ENCODE measurements at regions not wholly inside any gene's neighbourhood (a gene's known extent, or its start where the extent isn't known, plus 50 kb on each side); places are given as distances from the start of the nearest gene placed in this dataset.

DNA sequence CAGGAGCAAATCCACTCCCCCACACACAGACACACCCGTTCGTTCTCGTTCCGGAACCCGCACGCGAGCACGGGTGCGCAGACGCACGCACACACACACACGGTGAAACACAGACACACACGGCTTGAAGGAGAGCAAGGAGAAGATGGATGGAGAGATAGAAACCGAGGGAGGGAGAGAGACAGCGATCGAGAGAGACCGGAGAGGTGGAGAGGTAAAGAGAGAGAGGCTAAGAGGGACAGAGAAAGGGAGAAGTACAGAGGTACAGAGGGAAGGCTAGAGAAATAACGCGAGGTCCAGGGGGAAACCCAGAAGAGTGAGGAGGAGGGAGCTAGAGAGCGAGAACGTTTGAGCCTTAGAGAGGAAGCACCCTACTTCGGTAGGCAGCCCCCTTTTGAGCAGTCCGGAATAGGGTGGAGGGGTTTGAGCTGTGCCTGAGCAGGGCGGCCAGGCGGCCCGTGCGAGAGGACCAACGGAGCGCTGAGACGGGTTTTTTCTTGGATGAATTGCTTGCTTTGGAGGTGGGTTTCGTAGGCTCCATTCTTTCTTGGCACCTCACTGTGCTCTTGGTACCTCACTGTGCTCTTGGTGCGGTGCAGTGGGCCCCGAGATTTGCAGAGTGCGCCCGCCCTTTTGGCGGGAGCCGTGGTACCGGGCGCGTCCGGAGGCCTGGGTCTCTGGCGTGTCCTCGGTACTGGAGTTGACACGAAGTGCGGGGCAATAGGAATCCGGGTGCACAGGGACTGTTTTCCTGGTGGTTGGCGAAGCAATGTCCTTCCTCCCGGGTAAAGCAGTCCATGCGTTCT, 88.4 kb upstream of the RHOU start:
- H3K4me3 ChIP-seq (ENCODE audit: control insufficient read depth in 1 of 2, extremely low read depth in 1 of 2, low read length in 1 of 2): peak overlapping the region; percentile 57 to 90
- Mint-ChIP-seq H3K27ac (peak overlapping the region; percentile 11 to 32), H3K4me3 (peak overlapping the region; percentile 85 to 97 (median 91)), H3K4me1 (peaks cover 25 to 31% (median 30%) of the 10 kb centered on the region in 3 donors), H3K27me3 (peaks cover 32 to 52% of the 10 kb centered on the region in 2 donors), H3K9me3 (no peaks in the 10 kb centered on the region), H3K36me3 (no peaks in the 10 kb centered on the region)
- peaks cover 18 to 28% of the 10 kb centered on the region in 2 experiments for H3K4me1 ChIP-seq (ENCODE audit: control insufficient read depth in 1 of 2, extremely low read depth in 1 of 2, insufficient read depth in 2 of 2, low read length in 2 of 2)
- ChIA-PET POLR2A (no interaction called here), CTCF (interaction anchor here in 1 of 2 donors (0.5 kb wide), 1 partner anchor 724 kb away, joined by 4 read pairs; no protein-coding TSS in a partner anchor)
- 1% methylated on average over 37 of the region's 49 CpGs for WGBS (ENCODE audit: insufficient coverage)
- no peaks in the 10 kb centered on the region for H3K9me3 ChIP-seq
- ATAC-seq (replicated peaks in 1 of 4) (peak; percentile 58 to 81 (median 76)), DNase-seq (peak in 25 of 35 experiments; percentile 9 to 67 (median 29))
- H3K27me3 ChIP-seq (replicated peaks in 1 of 2; ENCODE audit: control insufficient read depth in 2 of 2, extremely low read depth in 1 of 2, insufficient read depth in 2 of 2, low read length in 1 of 2): peaks cover 27 to 42% of the 10 kb centered on the region in 2 experiments
- no peaks in the 10 kb centered on the region for H3K36me3 ChIP-seq (ENCODE audit: control insufficient read depth in 2 of 2, extremely low read depth in 1 of 2, insufficient read depth in 1 of 2, low read length in 1 of 2)
- no peak overlapping the region for H3K27ac ChIP-seq (ENCODE audit: low read length)

DNA sequence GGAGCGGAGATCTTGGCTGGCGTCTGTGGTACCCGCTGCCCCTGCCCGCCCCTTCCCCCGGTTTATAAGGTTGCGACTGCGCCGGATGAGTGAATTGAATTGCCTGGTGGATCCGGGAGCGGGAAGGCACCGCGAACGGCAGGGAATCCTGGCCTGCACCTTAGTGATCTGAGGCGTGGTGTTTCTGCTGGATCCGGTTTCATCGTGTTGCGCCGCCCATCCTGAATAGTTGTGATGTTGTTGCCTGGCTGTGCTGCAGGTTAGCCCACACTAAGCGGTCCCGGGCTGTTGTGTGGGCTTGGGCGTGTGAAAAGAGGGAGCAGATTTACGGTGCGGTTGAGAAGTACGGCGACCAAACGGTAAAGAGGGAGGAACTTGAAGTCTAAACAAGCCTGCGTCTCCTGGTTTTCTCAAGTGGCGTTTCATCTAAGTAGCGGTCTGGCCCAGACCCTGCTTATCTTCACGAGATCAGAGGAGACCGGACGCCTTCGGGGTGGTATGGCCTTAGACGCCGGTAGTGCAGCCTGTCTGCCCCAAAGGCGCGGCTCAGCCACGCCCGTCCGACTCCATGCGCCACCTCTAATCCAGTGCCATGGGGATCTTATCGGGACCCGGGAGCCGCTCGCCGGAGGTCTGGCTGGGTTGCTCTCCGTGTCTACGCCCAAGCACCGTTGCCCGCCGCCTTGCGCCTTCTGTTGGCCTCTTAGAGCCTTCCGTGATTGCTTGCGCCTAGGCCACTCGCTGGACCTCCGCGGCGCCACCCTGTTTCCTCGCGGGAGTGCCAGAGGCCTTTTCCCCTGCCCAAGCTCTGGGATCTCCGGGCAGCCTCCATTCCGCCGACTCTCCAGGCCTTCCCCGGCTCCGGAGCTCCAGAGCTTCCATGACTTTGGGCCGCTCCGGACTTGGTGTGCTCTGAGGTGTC, 87.5 kb upstream of the RHOU start:
- Mint-ChIP-seq H3K4me3 (peak overlapping the region; percentile 85 to 97 (median 91)), H3K4me1 (peaks cover 25 to 31% (median 30%) of the 10 kb centered on the region in 3 donors), H3K36me3 (no peaks in the 10 kb centered on the region), H3K27me3 (peaks cover 37 to 57% of the 10 kb centered on the region in 2 donors), H3K27ac (peak overlapping the region; percentile 11 to 26), H3K9me3 (no peaks in the 10 kb centered on the region)
- H3K36me3 ChIP-seq (ENCODE audit: control insufficient read depth in 2 of 2, extremely low read depth in 1 of 2, insufficient read depth in 1 of 2, low read length in 1 of 2): no peaks in the 10 kb centered on the region
- ChIA-PET CTCF (interaction anchor here in 1 of 2 donors (0.7 kb wide), 1 partner anchor 579 kb away, joined by 3 read pairs; no protein-coding TSS in a partner anchor), POLR2A (interaction anchor here in 1 of 2 donors (0.6 kb wide), 1 partner anchor 1932 kb away, joined by 3 read pairs; no protein-coding TSS in a partner anchor)
- H3K4me1 ChIP-seq (ENCODE audit: control insufficient read depth in 1 of 2, extremely low read depth in 1 of 2, insufficient read depth in 2 of 2, low read length in 2 of 2): peaks cover 18 to 28% of the 10 kb centered on the region in 2 experiments
- peak; percentile 41 to 59 (median 50) for ATAC-seq (replicated peaks in 1 of 4)
- H3K9me3 ChIP-seq: no peaks in the 10 kb centered on the region
- peak in 8 of 35 experiments; percentile 2 to 39 (median 20) for DNase-seq
- WGBS (ENCODE audit: insufficient coverage): 4% methylated on average over 67 of the region's 67 CpGs
- no peak overlapping the region for H3K27ac ChIP-seq (ENCODE audit: low read length)
- peaks cover 31 to 42% of the 10 kb centered on the region in 2 experiments for H3K27me3 ChIP-seq (replicated peaks in 1 of 2; ENCODE audit: control insufficient read depth in 2 of 2, extremely low read depth in 1 of 2, insufficient read depth in 2 of 2, low read length in 1 of 2)
- H3K4me3 ChIP-seq (ENCODE audit: control insufficient read depth in 1 of 2, extremely low read depth in 1 of 2, low read length in 1 of 2): peak overlapping the region; percentile 57 to 90

DNA sequence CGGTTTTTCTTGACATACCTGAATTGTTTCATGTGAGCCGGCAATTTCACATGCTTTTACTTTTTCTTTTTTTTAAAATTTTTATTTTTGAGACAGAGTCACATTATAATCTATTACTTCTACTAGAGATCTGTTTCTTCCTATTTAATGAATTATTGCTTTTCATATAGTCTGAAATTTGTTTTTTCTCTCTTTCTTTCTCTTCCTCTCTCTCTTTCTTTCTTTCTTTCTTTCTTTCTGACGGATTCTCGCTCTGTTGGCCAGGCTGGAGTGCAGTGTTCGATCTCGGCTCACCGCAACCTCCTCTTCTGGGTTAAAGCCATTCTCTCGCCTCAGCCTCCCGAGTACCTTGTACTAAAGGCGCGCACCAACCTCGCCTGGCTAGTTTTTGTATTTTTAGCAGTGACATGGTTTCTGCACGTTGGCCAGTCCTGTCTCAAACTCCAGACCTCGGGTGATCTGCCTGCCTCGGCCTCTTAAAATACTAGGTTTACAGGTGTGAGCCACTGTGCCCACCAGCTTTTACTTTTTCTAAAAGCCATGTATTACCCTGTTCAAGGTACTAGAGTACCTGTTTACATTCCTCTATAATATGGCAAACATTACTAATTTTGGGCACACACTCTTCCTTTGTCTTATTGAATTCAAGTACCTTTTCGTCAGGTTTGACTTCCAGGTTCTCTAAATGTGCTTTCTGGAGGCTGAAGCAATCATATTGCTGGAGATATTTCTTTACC, 86.5 kb upstream of the RHOU start:
- Mint-ChIP-seq H3K4me1 (peaks cover 25 to 31% (median 30%) of the 10 kb centered on the region in 3 donors), H3K9me3 (no peaks in the 10 kb centered on the region), H3K27ac (peak overlapping the region in 1 of 2 donors; percentile 11), H3K27me3 (peaks cover 40 to 62% of the 10 kb centered on the region in 2 donors), H3K36me3 (no peaks in the 10 kb centered on the region), H3K4me3 (peak overlapping the region; percentile 45 to 97 (median 91))
- CTCF ChIA-PET: interaction anchor here in 1 of 2 donors (0.6 to 0.7 kb wide), 2 partner anchors 508 to 578 kb away, joined by 3 to 5 read pairs; no protein-coding TSS in a partner anchor
- Histone ChIP-seq H3K4me1 (ENCODE audit: control insufficient read depth in 1 of 2, extremely low read depth in 1 of 2, insufficient read depth in 2 of 2, low read length in 2 of 2) (peaks cover 18 to 28% of the 10 kb centered on the region in 2 experiments), H3K27ac (ENCODE audit: low read length) (no peak overlapping the region), H3K4me3 (ENCODE audit: control insufficient read depth in 1 of 2, extremely low read depth in 1 of 2, low read length in 1 of 2) (no peak overlapping the region), H3K9me3 (no peaks in the 10 kb centered on the region), H3K27me3 (replicated peaks in 1 of 2; ENCODE audit: control insufficient read depth in 2 of 2, extremely low read depth in 1 of 2, insufficient read depth in 2 of 2, low read length in 1 of 2) (peaks cover 31 to 49% of the 10 kb centered on the region in 2 experiments), H3K36me3 (ENCODE audit: control insufficient read depth in 2 of 2, extremely low read depth in 1 of 2, insufficient read depth in 1 of 2, low read length in 1 of 2) (no peaks in the 10 kb centered on the region)
- POLR2A ChIA-PET: interaction anchor here in 1 of 2 donors (0.6 kb wide), 1 partner anchor 1933 kb away, joined by 3 read pairs; no protein-coding TSS in a partner anchor
- ATAC-seq (replicated peaks in 1 of 4) (no peak), DNase-seq (no peak)
- 69% methylated on average over 11 of the region's 16 CpGs for WGBS (ENCODE audit: insufficient coverage)

DNA sequence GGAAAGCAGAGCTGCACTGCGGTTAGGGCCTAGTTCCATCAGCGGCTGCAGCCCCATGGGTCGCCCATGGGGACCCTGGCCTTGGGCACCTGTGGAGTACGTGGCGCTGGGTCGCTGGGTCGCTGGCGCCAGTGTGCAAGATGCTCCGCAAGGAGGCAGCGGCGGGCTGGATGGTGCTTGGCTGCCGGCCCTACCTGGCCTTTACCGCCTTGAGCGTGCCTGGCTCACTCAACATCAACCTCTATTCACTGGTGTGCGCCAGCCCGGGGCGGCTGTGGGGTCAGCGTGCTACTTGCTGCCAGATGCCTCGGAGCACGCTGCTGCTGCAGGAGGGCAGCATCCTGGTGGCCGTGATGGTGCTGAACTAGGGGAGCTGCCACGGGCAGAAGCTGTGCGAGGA, 85.1 kb upstream of the RHOU start:
- POLR2A ChIA-PET: no interaction called here
- ATAC-seq (replicated peaks in 1 of 4): no peak
- DNase-seq: no peak

DNA sequence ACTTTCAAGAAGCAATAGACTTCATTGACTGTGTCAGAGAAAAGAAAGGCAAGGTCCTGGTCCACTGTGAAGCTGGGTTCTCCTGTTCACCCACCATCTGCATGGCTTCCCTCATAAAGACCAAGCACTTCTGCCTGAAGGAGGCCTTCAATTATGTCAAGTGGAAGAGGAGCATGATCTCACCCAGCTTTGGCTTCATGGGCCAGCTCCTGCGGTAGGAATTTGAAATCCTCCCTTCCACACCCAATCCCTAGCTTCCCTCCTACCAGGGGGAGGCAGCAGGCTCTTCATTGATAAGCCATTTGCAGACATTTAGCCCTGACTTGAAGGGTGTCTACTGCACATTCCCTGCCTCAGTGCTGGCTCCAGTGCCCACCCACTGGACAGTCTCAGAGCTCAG, 84.3 kb upstream of the RHOU start:
- ChIA-PET CTCF (no interaction called here), POLR2A (interaction anchor here in 1 of 2 donors (0.6 kb wide), 1 partner anchor 833 kb away, joined by 3 read pairs; no protein-coding TSS in a partner anchor)
- Mint-ChIP-seq H3K27ac (no peak overlapping the region), H3K4me1 (peaks cover 25 to 31% (median 30%) of the 10 kb centered on the region in 3 donors), H3K36me3 (no peaks in the 10 kb centered on the region), H3K4me3 (no peak overlapping the region), H3K27me3 (peaks cover 49 to 79% of the 10 kb centered on the region in 2 donors), H3K9me3 (no peaks in the 10 kb centered on the region)
- no peak for DNase-seq
- WGBS (ENCODE audit: insufficient coverage): no CpG with 5 or more reads among the region's 1 CpG
- no peak overlapping the region for H3K4me3 ChIP-seq (ENCODE audit: control insufficient read depth in 1 of 2, extremely low read depth in 1 of 2, low read length in 1 of 2)
- H3K27me3 ChIP-seq (replicated peaks in 1 of 2; ENCODE audit: control insufficient read depth in 2 of 2, extremely low read depth in 1 of 2, insufficient read depth in 2 of 2, low read length in 1 of 2): peaks cover 31 to 56% of the 10 kb centered on the region in 2 experiments
- H3K9me3 ChIP-seq: no peaks in the 10 kb centered on the region
- H3K4me1 ChIP-seq (ENCODE audit: control insufficient read depth in 1 of 2, extremely low read depth in 1 of 2, insufficient read depth in 2 of 2, low read length in 2 of 2): peaks cover 18 to 28% of the 10 kb centered on the region in 2 experiments
- H3K27ac ChIP-seq (ENCODE audit: low read length): no peak overlapping the region
- no peak for ATAC-seq (replicated peaks in 1 of 4)
- no peaks in the 10 kb centered on the region for H3K36me3 ChIP-seq (ENCODE audit: control insufficient read depth in 2 of 2, extremely low read depth in 1 of 2, insufficient read depth in 1 of 2, low read length in 1 of 2)

More for the DNA sequence above, 85.1 kb upstream of the RHOU start:
- peaks cover 25 to 31% (median 30%) of the 10 kb centered on the region in 3 donors for H3K4me1 Mint-ChIP-seq
- H3K4me3 Mint-ChIP-seq: no peak overlapping the region
- no peaks in the 10 kb centered on the region for H3K36me3 Mint-ChIP-seq
- H3K9me3 Mint-ChIP-seq: no peaks in the 10 kb centered on the region
- peaks cover 43 to 72% of the 10 kb centered on the region in 2 donors for H3K27me3 Mint-ChIP-seq
- no peak overlapping the region for H3K27ac Mint-ChIP-seq
- Histone ChIP-seq H3K27ac (ENCODE audit: low read length) (no peak overlapping the region), H3K4me1 (ENCODE audit: control insufficient read depth in 1 of 2, extremely low read depth in 1 of 2, insufficient read depth in 2 of 2, low read length in 2 of 2) (peaks cover 18 to 28% of the 10 kb centered on the region in 2 experiments), H3K36me3 (ENCODE audit: control insufficient read depth in 2 of 2, extremely low read depth in 1 of 2, insufficient read depth in 1 of 2, low read length in 1 of 2) (no peaks in the 10 kb centered on the region), H3K27me3 (replicated peaks in 1 of 2; ENCODE audit: control insufficient read depth in 2 of 2, extremely low read depth in 1 of 2, insufficient read depth in 2 of 2, low read length in 1 of 2) (peaks cover 31 to 54% of the 10 kb centered on the region in 2 experiments), H3K9me3 (no peaks in the 10 kb centered on the region), H3K4me3 (ENCODE audit: control insufficient read depth in 1 of 2, extremely low read depth in 1 of 2, low read length in 1 of 2) (no peak overlapping the region)
- CTCF ChIA-PET: no interaction called here
- WGBS (ENCODE audit: insufficient coverage): 59% methylated on average over 23 of the region's 23 CpGs

Measured in T-cell (primary cell).